Endodermal cell (in vitro differentiated cells): ENCODE measurements at regions not wholly inside any gene's neighbourhood (a gene's known extent, or its start where the extent isn't known, plus 50 kb on each side); places are given as distances from the start of the nearest gene placed in this dataset.

Experiments
- DNase-seq: peaks from one replicate; pipeline ENCODE4 v3.0.0-alpha.2; 2017
- H3K27ac ChIP-seq: 2 replicates; pipeline ENCODE4 v1.5.1; 2013; ENCODE audit warnings: mild to moderate bottlenecking, low read depth, low read length, moderate library complexity
- H3K27me3 ChIP-seq: 2 replicates; pipeline ENCODE4 v1.6.1; 2013; ENCODE audit warnings: mild to moderate bottlenecking, low read length, moderate library complexity; ENCODE audit not compliant: insufficient read depth, control insufficient read depth, poor library complexity, severe bottlenecking
- H3K36me3 ChIP-seq: 2 replicates; pipeline ENCODE4 v1.7.0; 2013; ENCODE audit warnings: mild to moderate bottlenecking, low read length, moderate library complexity; ENCODE audit not compliant: control insufficient read depth, insufficient read depth
- H3K4me1 ChIP-seq: one replicate; pipeline ENCODE4 v1.7.0; 2013; ENCODE audit warnings: low read length; ENCODE audit not compliant: control insufficient read depth, insufficient read depth
- H3K4me3 ChIP-seq: 2 replicates; pipeline ENCODE4 v1.5.1; 2013; ENCODE audit warnings: mild to moderate bottlenecking, low read length, moderate library complexity
- H3K9ac ChIP-seq: 2 replicates; pipeline ENCODE4 v1.6.1; 2013; ENCODE audit warnings: mild to moderate bottlenecking, low read length, moderate library complexity; ENCODE audit not compliant: poor library complexity, severe bottlenecking; ENCODE audit errors: extremely low read depth
- H3K9me3 ChIP-seq: 2 replicates; pipeline ENCODE4 v1.6.1; 2013; ENCODE audit warnings: mild to moderate bottlenecking, low read length, moderate library complexity; ENCODE audit not compliant: control insufficient read depth
- H3K27ac Mint-ChIP-seq: 2 replicates; pipeline ENCODE4 v1.8.0; 2020; ENCODE audit warnings: mixed read lengths
- H3K27me3 Mint-ChIP-seq: 2 replicates; pipeline ENCODE4 v1.8.0; 2021; ENCODE audit warnings: mild to moderate bottlenecking, mixed read lengths; ENCODE audit not compliant: insufficient read depth
- H3K36me3 Mint-ChIP-seq: 2 replicates; pipeline ENCODE4 v1.8.0; 2020; ENCODE audit warnings: low read depth, mixed read lengths
- H3K4me1 Mint-ChIP-seq: 2 replicates; pipeline ENCODE4 v1.8.0; 2020; ENCODE audit warnings: mixed read lengths
- H3K4me3 Mint-ChIP-seq: 2 replicates; pipeline ENCODE4 v1.8.0; 2020; ENCODE audit warnings: mild to moderate bottlenecking, moderate library complexity, mixed read lengths
- H3K9me3 Mint-ChIP-seq: 2 replicates; pipeline ENCODE4 v1.8.0; 2020; ENCODE audit warnings: mild to moderate bottlenecking, mixed read lengths
- CTCF ChIP-seq: fragments of 200-600 bp; sonication (generic); conservative IDR thresholded peaks from 2 replicates; pipeline ENCODE4 v1.5.0; 2021; ENCODE audit warnings: antibody characterized with exemption, mild to moderate bottlenecking
- WGBS, 2 experiments: methylation state at CpG; one replicate each; pipeline versions ENCODE4 v1.1.5 to v1.1.7; 2013; ENCODE audit warnings: missing lambda C conversion rate in 2 of 2, mixed read lengths in 1 of 2; ENCODE audit not compliant: insufficient coverage in 1 of 2, insufficient read length in 1 of 2; 5-methylcytosine and 5-hydroxymethylcytosine counted together

- Histone ChIP-seq H3K27me3 (no peaks in the 10 kb centered on the region), H3K4me1 (no peaks in the 10 kb centered on the region), H3K27ac (no peak overlapping the region), H3K36me3 (no peaks in the 10 kb centered on the region), H3K9me3 (peaks cover 69% of the 10 kb centered on the region), H3K9ac (no peak overlapping the region), H3K4me3 (peak overlapping the region; percentile 59)
- TF ChIP-seq CTCF: no peak
- no peak overlapping the region for H3K27ac Mint-ChIP-seq
- H3K4me3 Mint-ChIP-seq: no peak overlapping the region
- WGBS, 2 experiments: 66 to 72% methylated on average over 9 to 10 of the region's 10 CpGs
- DNase-seq: no peak
- H3K36me3 Mint-ChIP-seq: peaks cover 7% of the 10 kb centered on the region
- H3K4me1 Mint-ChIP-seq: no peaks in the 10 kb centered on the region
- no peaks in the 10 kb centered on the region for H3K27me3 Mint-ChIP-seq
- H3K9me3 Mint-ChIP-seq: peaks cover 75% of the 10 kb centered on the region
Observed at GRCh38 chr22:10781571-10782403, 4746.2 kb upstream of the OR11H1 start.
